ENCODE measurements at regions not wholly inside any gene's neighbourhood (a gene's known extent, or its start where the extent isn't known, plus 50 kb on each side); places are given as distances from the start of the nearest gene placed in this dataset.

GRCh38 chr10:83310688-83311087, 828.6 kb upstream of the GHITM start:
- no peak for TF ChIP-seq POLR2AphosphoS5 (IDR thresholded peaks at IDR 0.05)
- no peak for TF ChIP-seq EP300 (IDR thresholded peaks at IDR 0.05)
- TF ChIP-seq CTCF (IDR thresholded peaks at IDR 0.05): no peak
- TF ChIP-seq POLR2A (IDR thresholded peaks at IDR 0.05): no peak
